Esophagus squamous epithelium (tissue), 5 donors: ENCODE measurements at regions not wholly inside any gene's neighbourhood (a gene's known extent, or its start where the extent isn't known, plus 50 kb on each side); places are given as distances from the start of the nearest gene placed in this dataset.

Source experiments
- DNase-seq: peaks from one replicate; lab custom pipeline; 2025; lab: John Stamatoyannopoulos, UW
- H3K27ac ChIP-seq, 4 donors: fragments of 200-600 bp; sonication (generic); one replicate each; pipeline ENCODE4 v1.5.1; 2016 to 2019; ENCODE audit warnings: mild to moderate bottlenecking in 1 of 4
- H3K27me3 ChIP-seq, 4 donors: fragments of 200-600 bp; sonication (generic); 1 replicate in 3 of 4; 2 replicates in 1 of 4; pipeline versions ENCODE4 v1.5.1 to v1.6.0; 2017 to 2021; ENCODE audit warnings: antibody characterized with exemption in 1 of 4
- H3K36me3 ChIP-seq, 3 donors: fragments of 200-600 bp; sonication (generic); one replicate each; pipeline ENCODE4 v1.5.1; 2016 to 2019
- H3K4me1 ChIP-seq, 3 donors: fragments of 200-600 bp; sonication (generic); one replicate each; pipeline ENCODE4 v1.5.1; 2017 to 2019
- H3K4me3 ChIP-seq, 4 donors: fragments of 200-600 bp; sonication (generic); 1 replicate in 3 of 4; 2 replicates in 1 of 4; pipeline ENCODE4 v1.5.1; 2016 to 2019; ENCODE audit warnings: mild to moderate bottlenecking in 2 of 4, moderate library complexity in 1 of 4
- H3K9me3 ChIP-seq, 3 donors: fragments of 200-600 bp; sonication (generic); one replicate each; pipeline ENCODE4 v1.5.1; 2016 to 2019
- POLR2A ChIP-seq, 4 donors: fragments of 450-650 bp; IDR thresholded peaks; one replicate each; pipeline ENCODE4 v1.6.1; 2017; ENCODE audit warnings: antibody characterized with exemption in 4 of 4, mild to moderate bottlenecking in 4 of 4, moderate library complexity in 3 of 4
- WGBS, 2 donors: methylation state at CpG; one replicate each; pipeline ENCODE4 v1.1.5; 2018; 5-methylcytosine and 5-hydroxymethylcytosine counted together
- intact Hi-C: fragments of 100-400 bp; cut with DNase I; formaldehyde crosslinking; loops from one replicate; pipeline ENCODE4 v1.15.0; 2022
- TF ChIP-seq, protein P1 (sequence below), 6 experiments: fragments of 450-650 bp in 4 of 6; fragments of 200-600 bp in 2 of 6; sonication (generic) in 2 of 6; IDR thresholded peaks; one replicate each; pipeline ENCODE4 v1.5.1; 2016 to 2019; ENCODE audit warnings: antibody characterized with exemption in 6 of 6, mild to moderate bottlenecking in 4 of 6, moderate library complexity in 4 of 6
- donor health status: DM: yes; HTN: yes; CAD: no.

DNA sequence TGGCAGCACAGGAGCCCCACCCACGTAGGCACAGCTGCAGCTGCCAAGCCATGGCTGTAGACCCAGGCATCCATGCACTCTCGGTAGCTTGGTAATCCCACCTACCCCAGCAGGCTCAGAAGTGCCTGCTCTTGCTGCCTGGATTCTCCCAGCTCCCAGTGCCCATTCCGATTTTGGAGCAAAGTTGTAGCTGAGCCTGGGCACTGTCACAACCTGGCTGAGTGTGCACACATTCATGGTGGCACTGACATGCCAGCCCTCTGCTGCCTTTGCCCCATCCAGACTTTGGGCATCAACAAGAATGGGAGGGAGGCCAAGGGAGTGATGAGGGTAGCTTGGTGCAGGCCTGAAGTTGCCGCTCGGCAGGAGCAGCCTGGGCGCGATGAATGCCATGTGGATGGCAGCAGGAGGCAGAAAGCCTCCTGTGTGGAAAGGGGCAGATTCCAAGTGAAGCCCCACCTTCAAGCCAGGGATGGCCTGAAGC lies 936.6 kb upstream of the PTPRD start:
- no peak overlapping the region for H3K4me3 ChIP-seq
- H3K27me3 ChIP-seq: no peaks in the 10 kb centered on the region
- no peak for DNase-seq
- no peaks in the 10 kb centered on the region for H3K4me1 ChIP-seq
- H3K27ac ChIP-seq: no peak overlapping the region
- no peaks in the 10 kb centered on the region for H3K36me3 ChIP-seq
- H3K9me3 ChIP-seq: no peaks in the 10 kb centered on the region
- 74 to 78% methylated on average over 5 to 6 of the region's 7 CpGs for WGBS, 2 donors
- TF ChIP-seq, protein P1, sequence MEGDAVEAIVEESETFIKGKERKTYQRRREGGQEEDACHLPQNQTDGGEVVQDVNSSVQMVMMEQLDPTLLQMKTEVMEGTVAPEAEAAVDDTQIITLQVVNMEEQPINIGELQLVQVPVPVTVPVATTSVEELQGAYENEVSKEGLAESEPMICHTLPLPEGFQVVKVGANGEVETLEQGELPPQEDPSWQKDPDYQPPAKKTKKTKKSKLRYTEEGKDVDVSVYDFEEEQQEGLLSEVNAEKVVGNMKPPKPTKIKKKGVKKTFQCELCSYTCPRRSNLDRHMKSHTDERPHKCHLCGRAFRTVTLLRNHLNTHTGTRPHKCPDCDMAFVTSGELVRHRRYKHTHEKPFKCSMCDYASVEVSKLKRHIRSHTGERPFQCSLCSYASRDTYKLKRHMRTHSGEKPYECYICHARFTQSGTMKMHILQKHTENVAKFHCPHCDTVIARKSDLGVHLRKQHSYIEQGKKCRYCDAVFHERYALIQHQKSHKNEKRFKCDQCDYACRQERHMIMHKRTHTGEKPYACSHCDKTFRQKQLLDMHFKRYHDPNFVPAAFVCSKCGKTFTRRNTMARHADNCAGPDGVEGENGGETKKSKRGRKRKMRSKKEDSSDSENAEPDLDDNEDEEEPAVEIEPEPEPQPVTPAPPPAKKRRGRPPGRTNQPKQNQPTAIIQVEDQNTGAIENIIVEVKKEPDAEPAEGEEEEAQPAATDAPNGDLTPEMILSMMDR (IDR thresholded peaks at IDR 0.05): no peak
- no peak for TF ChIP-seq POLR2A (IDR thresholded peaks at IDR 0.05)
- intact Hi-C loops: no loop called here

DNA sequence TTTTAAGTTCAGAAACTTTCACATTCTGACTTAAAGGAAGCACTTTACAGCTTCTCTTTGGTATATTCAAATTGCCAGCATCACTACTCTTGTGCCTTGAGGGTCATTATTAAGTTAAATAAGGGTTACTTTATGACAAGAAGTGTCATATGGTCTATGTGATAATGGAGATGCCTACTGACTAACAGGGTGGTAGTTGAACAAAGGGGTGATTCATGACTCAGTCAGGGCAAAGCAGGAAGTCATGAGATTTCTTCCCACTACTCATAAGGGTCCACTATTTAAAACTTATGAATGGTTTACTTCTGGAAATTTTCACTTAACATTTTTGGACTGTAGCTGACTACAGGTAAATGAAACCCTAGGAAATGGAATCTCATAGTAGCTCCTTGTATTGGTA lies 938.3 kb upstream of the PTPRD start:
- no peaks in the 10 kb centered on the region for H3K9me3 ChIP-seq
- no peaks in the 10 kb centered on the region for H3K36me3 ChIP-seq
- TF ChIP-seq POLR2A (IDR thresholded peaks at IDR 0.05): no peak
- TF ChIP-seq, protein P1 (IDR thresholded peaks at IDR 0.05): no peak
- no peak overlapping the region for H3K27ac ChIP-seq
- H3K4me3 ChIP-seq: no peak overlapping the region
- no peak for DNase-seq
- intact Hi-C loops: no loop called here
- no peaks in the 10 kb centered on the region for H3K27me3 ChIP-seq
- H3K4me1 ChIP-seq: no peaks in the 10 kb centered on the region

DNA sequence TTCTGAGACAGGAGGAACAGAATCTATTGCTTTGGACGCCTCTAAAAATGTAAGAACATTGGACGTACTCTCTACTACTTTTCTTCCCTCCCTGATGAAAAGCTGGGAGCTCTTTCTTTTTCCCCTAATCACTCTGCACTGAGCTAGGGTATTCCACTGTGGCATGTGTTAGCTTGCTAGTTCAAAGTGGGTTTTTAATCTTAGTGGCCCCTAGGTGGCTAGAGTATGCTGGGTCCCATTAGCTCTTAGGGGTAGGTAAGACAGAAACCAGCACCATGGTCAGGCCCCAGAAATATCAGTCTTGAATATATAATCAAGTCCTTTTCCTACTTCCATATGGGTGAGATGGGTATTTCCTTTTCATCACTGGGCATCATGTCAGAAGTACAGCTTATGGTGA lies 945.2 kb upstream of the PTPRD start:
- Histone ChIP-seq H3K9me3 (no peaks in the 10 kb centered on the region), H3K4me3 (no peak overlapping the region), H3K27me3 (no peaks in the 10 kb centered on the region), H3K4me1 (no peaks in the 10 kb centered on the region), H3K36me3 (no peaks in the 10 kb centered on the region), H3K27ac (no peak overlapping the region)
- DNase-seq: no peak
- 76 to 79% methylated on average over 2 of the region's 2 CpGs for WGBS, 2 donors
- TF ChIP-seq, protein P1 (IDR thresholded peaks at IDR 0.05): no peak
- no peak for TF ChIP-seq POLR2A (IDR thresholded peaks at IDR 0.05)
- intact Hi-C loops: no loop called here

DNA sequence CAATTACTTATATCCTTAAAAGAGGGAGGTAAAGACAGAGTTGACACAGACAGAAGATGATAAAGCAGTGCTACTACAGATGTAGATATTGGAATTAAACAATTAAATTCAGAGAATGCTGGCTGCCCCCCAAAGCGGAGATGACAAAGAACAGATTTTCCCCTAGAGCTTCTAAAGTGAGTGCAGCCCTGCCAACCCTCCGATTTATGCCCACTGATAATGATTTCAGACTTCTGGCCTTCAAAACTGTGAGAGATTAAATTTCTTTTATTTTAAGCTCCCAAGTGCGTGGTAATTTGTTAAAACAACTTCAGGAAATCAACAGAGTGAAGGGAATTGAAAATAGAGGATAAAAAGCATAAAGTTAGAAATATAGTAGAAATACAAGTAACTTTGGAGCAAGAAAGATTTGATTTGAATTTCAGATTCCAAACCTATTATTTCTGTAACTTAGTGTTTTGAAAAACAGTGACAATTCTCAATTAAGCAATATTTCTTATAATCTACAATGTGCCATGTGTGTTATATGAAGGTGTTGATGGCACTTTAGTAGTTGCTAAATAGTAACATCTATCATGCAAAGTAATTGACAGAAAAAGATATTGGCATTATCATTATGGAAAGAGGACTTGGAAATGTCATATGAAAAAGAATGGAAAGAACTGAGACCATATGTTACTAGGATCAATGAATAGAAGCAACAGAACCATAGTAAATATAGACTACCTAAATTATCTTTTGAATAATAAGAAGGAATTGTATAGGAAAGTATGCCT lies 946.4 kb upstream of the PTPRD start:
- Histone ChIP-seq H3K4me1 (no peaks in the 10 kb centered on the region), H3K9me3 (no peaks in the 10 kb centered on the region), H3K36me3 (no peaks in the 10 kb centered on the region), H3K27ac (no peak overlapping the region), H3K27me3 (no peaks in the 10 kb centered on the region), H3K4me3 (no peak overlapping the region)
- 33 to 46% methylated on average over 3 of the region's 3 CpGs for WGBS, 2 donors
- DNase-seq: no peak
- TF ChIP-seq, protein P1 (IDR thresholded peaks at IDR 0.05): no peak
- TF ChIP-seq POLR2A (IDR thresholded peaks at IDR 0.05): no peak
- intact Hi-C loops: no loop called here

DNA sequence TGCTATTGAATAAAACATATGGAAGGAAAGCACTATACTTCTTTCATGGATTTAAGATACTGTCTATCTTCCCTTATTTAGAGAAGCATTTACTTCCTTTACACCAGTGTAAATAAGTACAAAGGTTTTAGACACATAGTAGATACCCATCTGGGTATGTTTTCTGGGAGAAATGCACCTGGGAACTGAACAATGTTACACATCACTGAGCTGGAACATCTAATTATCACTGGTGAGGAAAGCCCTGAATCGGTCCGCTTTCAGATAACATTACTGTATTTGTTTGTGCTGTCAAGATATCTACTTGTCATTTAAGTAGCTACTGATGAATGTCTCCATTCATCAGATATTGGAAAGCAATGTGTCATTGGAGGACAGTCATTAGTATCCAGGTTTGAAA lies 964.7 kb upstream of the PTPRD start:
- no peaks in the 10 kb centered on the region for H3K36me3 ChIP-seq
- no peaks in the 10 kb centered on the region for H3K9me3 ChIP-seq
- H3K4me1 ChIP-seq: no peaks in the 10 kb centered on the region
- no peak for TF ChIP-seq POLR2A (IDR thresholded peaks at IDR 0.05)
- TF ChIP-seq, protein P1 (IDR thresholded peaks at IDR 0.05): no peak
- no peaks in the 10 kb centered on the region for H3K27me3 ChIP-seq
- no peak overlapping the region for H3K4me3 ChIP-seq
- no peak for DNase-seq
- intact Hi-C loops: no loop called here
- H3K27ac ChIP-seq: no peak overlapping the region
- WGBS, 2 donors: 66 to 81% methylated on average over 2 of the region's 2 CpGs
